ENCODE measurements at regions not wholly inside any gene's neighbourhood (a gene's known extent, or its start where the extent isn't known, plus 50 kb on each side); places are given as distances from the start of the nearest gene placed in this dataset.
"Not testable (repeated sequence)": the region's sequence is repeated elsewhere in the genome, so short reads cannot be mapped to it uniquely, and the experiment has no call there.

DNA sequence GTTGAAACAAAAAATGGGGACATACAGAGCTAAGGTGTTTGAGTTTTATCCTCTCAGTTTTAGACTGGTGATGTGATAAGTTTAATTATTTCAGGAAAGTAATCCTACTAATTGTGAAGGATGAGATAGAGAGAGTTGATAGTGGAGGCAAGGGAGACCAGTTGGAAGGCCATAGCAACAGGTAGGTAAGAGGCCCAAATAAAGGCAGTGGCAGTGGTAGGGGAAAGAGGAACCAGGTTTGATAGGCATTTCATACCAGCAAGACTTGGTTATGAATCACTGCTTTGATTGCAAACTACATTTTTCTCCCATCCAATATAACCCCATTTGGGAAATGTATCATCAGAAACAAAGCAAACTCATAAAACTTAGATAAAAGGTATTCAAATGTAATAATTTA is 63.1 kb upstream of the SH3GLB1 start:
- Mint-ChIP-seq H3K9me3 (ENCODE audit: unreplicated experiment) (peaks cover 2% of the 10 kb centered on the region), H3K4me1 (ENCODE audit: insufficient read depth, unreplicated experiment) (peaks cover 5% of the 10 kb centered on the region), H3K4me3 (ENCODE audit: unreplicated experiment) (no peak overlapping the region), H3K27me3 (ENCODE audit: insufficient read depth, unreplicated experiment) (no peaks in the 10 kb centered on the region), H3K36me3 (ENCODE audit: insufficient read depth, unreplicated experiment) (no peaks in the 10 kb centered on the region), H3K27ac (ENCODE audit: low read depth, unreplicated experiment) (no peak overlapping the region)
- ChIA-PET POLR2A (no interaction called here), CTCF (interaction anchor here (0.9 kb wide), 1 partner anchor 14 kb away, joined by 3 read pairs; no protein-coding TSS in a partner anchor)
- no peak for TF ChIP-seq CTCF (IDR thresholded peaks at IDR 0.05; ENCODE audit: unreplicated experiment)
- intact Hi-C loops (cut with micrococcal nuclease) = no loop called here
- DNase-seq (ENCODE audit: unreplicated experiment) = no peak
- no TSS peak for BruUV-seq (replicated peaks)

DNA sequence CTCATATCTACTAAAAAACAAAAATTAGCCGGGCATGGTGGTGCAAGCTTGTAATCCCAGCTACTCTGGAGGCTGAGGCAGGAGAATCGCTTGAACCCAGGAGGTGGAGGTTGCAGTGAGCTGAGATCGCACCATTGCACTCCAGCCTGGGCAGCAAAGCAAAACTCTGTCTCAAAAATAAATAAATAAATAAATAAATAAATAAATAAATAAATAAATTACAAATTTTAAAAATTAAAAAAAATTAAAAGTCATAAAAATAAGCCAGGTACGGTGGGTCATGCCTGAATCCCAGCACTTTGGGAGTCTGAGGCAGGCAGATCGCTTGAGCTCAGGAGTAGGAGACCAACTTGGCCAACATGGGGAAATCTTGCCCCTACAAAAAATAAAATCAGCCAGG is 59.7 kb upstream of the SH3GLB1 start:
- H3K27me3 Mint-ChIP-seq (ENCODE audit: insufficient read depth, unreplicated experiment); H3K4me3 Mint-ChIP-seq (ENCODE audit: unreplicated experiment); H3K27ac Mint-ChIP-seq (ENCODE audit: low read depth, unreplicated experiment); CTCF ChIA-PET; POLR2A ChIA-PET; intact Hi-C loops (cut with micrococcal nuclease); BruUV-seq (replicated peaks); DNase-seq (ENCODE audit: unreplicated experiment); H3K9me3 Mint-ChIP-seq (ENCODE audit: unreplicated experiment); H3K36me3 Mint-ChIP-seq (ENCODE audit: insufficient read depth, unreplicated experiment): not testable (repeated sequence)
- peaks cover 13% of the 10 kb centered on the region for H3K4me1 Mint-ChIP-seq (ENCODE audit: insufficient read depth, unreplicated experiment)

DNA sequence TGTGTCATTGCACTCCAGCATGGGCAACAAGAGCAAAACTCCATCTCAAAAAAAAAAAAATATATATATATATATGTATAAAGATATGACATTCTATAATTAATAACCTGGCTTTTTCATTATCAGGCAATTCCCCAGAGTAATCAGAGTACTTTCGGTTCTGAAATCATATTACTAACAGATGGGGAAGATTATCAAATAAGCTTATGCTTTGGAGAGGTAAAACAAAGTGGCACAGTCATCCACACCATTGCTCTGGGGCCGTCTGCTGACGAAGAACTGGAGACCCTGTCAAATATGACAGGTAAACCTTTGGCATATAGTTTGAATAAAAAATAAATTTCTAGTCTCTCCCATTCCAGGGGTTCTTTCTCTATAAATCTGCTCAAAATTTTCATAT is 58.5 kb upstream of the SH3GLB1 start:
- no peak for DNase-seq (ENCODE audit: unreplicated experiment)
- Mint-ChIP-seq H3K36me3 (ENCODE audit: insufficient read depth, unreplicated experiment) (no peaks in the 10 kb centered on the region), H3K9me3 (ENCODE audit: unreplicated experiment) (peaks cover 8% of the 10 kb centered on the region), H3K4me1 (ENCODE audit: insufficient read depth, unreplicated experiment) (peaks cover 13% of the 10 kb centered on the region), H3K27ac (ENCODE audit: low read depth, unreplicated experiment) (no peak overlapping the region), H3K27me3 (ENCODE audit: insufficient read depth, unreplicated experiment) (no peaks in the 10 kb centered on the region), H3K4me3 (ENCODE audit: unreplicated experiment) (no peak overlapping the region)
- intact Hi-C loops (cut with micrococcal nuclease) = no loop called here
- ChIA-PET POLR2A (no interaction called here), CTCF (interaction anchor here (0.6 to 0.7 kb wide), 2 partner anchors 12 to 77 kb away, joined by 3 read pairs; no protein-coding TSS in a partner anchor)
- no peak for TF ChIP-seq CTCF (IDR thresholded peaks at IDR 0.05; ENCODE audit: unreplicated experiment)
- no TSS peak for BruUV-seq (replicated peaks)

- BruUV-seq (replicated peaks) = no TSS peak
- intact Hi-C loops (cut with micrococcal nuclease) = no loop called here
- no peak for TF ChIP-seq CTCF (IDR thresholded peaks at IDR 0.05; ENCODE audit: unreplicated experiment)
- H3K27ac Mint-ChIP-seq (ENCODE audit: low read depth, unreplicated experiment) = no peak overlapping the region
- no peak for DNase-seq (ENCODE audit: unreplicated experiment)
- ChIA-PET POLR2A (no interaction called here), CTCF (interaction anchor here (0.7 kb wide), 1 partner anchor 12 kb away, joined by 3 read pairs; no protein-coding TSS in a partner anchor)
- H3K4me1 Mint-ChIP-seq (ENCODE audit: insufficient read depth, unreplicated experiment) = peaks cover 13% of the 10 kb centered on the region
- no peaks in the 10 kb centered on the region for H3K36me3 Mint-ChIP-seq (ENCODE audit: insufficient read depth, unreplicated experiment)
- H3K27me3 Mint-ChIP-seq (ENCODE audit: insufficient read depth, unreplicated experiment) = no peaks in the 10 kb centered on the region
- peaks cover 8% of the 10 kb centered on the region for H3K9me3 Mint-ChIP-seq (ENCODE audit: unreplicated experiment)
- no peak overlapping the region for H3K4me3 Mint-ChIP-seq (ENCODE audit: unreplicated experiment)
These were observed 58.1 kb upstream of the SH3GLB1 start for GRCh38 chr1:86646256-86646655.

GRCh38 chr1:86648255-86648654 is 56.1 kb upstream of the SH3GLB1 start:
- H3K9me3 Mint-ChIP-seq (ENCODE audit: unreplicated experiment) = peaks cover 8% of the 10 kb centered on the region

More at GRCh38 chr1:86648255-86648654, 56.1 kb upstream of the SH3GLB1 start:
- peaks cover 13% of the 10 kb centered on the region for H3K4me1 Mint-ChIP-seq (ENCODE audit: insufficient read depth, unreplicated experiment)
- intact Hi-C loops (cut with micrococcal nuclease) = no loop called here
- DNase-seq (ENCODE audit: unreplicated experiment) = peak; percentile 77
- H3K27ac Mint-ChIP-seq (ENCODE audit: low read depth, unreplicated experiment) = no peak overlapping the region
- CTCF ChIA-PET = interaction anchor here (1.9 kb wide), 1 partner anchor 149 kb away, joined by 5 read pairs; no protein-coding TSS in a partner anchor
- no peaks in the 10 kb centered on the region for H3K36me3 Mint-ChIP-seq (ENCODE audit: insufficient read depth, unreplicated experiment)
- TF ChIP-seq CTCF (IDR thresholded peaks at IDR 0.05; ENCODE audit: unreplicated experiment) = no peak
- H3K27me3 Mint-ChIP-seq (ENCODE audit: insufficient read depth, unreplicated experiment) = no peaks in the 10 kb centered on the region
- no TSS peak for BruUV-seq (replicated peaks)
- POLR2A ChIA-PET = no interaction called here
- H3K4me3 Mint-ChIP-seq (ENCODE audit: unreplicated experiment) = no peak overlapping the region
